BE2C (cell line): ENCODE measurements at regions not wholly inside any gene's neighbourhood (a gene's known extent, or its start where the extent isn't known, plus 50 kb on each side); places are given as distances from the start of the nearest gene placed in this dataset.

Experiments
- DNase-seq: peaks from one replicate; pipeline ENCODE4 v3.0.0-alpha.2; 2020
- H3K27me3 ChIP-seq: fragments of 250-450 bp; sonication (Bioruptor Pico); 2 replicates; pipeline ENCODE4 v1.5.1; 2020; ENCODE audit warnings: mild to moderate bottlenecking
- H3K36me3 ChIP-seq: fragments of 250-450 bp; sonication (Bioruptor Pico); 2 replicates; pipeline ENCODE4 v1.5.1; 2020; ENCODE audit warnings: mild to moderate bottlenecking
- H3K4me1 ChIP-seq: fragments of 250-450 bp; sonication (Bioruptor Pico); 2 replicates; pipeline ENCODE4 v1.5.1; 2020
- H3K4me3 ChIP-seq: 2 replicates; pipeline ENCODE4 v1.5.1; 2011; ENCODE audit warnings: low read depth, low read length
- H3K9me3 ChIP-seq: fragments of 250-450 bp; sonication (Bioruptor Pico); 2 replicates; pipeline ENCODE4 v1.5.1; 2020
- TF ChIP-seq, protein P1 (sequence below): IDR thresholded peaks from 2 replicates; pipeline ENCODE4 v1.5.1; 2012; ENCODE audit warnings: mild to moderate bottlenecking, low read depth, low read length

DNA sequence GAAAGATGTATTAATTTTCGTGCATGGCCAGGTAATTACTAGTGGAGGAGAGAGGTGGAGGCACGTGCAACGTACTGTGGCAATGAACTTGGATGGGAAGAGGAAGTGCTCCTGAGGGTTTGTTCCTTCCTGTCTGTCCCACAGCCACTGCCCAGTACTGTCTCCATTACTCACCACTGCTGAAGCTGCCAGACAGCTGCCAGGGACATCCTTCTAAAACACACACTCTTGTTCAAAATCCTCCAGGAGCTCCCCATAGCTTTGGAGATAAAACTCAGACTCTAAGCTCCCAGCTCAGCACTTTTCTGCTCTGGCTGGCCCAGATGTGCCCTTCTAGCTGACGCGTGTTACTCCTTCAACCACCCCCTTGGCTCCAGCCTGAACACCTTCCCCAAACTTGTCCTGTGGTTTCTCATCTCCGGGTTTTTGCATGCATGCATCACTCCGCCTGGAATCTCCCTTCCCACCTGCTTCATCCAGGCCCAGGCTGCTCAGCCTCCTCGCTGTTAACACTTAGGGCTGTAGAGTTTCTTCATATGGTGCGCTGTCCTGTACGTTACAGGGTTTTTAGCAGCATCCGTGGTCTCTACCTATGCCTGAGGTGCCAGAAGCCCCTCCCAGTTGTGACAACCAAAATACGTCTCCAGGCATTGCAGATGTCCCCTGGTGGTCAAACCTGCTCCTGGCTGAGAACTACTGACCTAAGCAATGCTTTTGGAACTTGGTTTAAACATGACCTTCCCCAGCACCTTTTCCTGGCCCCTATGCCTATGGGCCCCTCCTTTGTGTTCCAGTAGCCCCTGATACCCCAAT, 69.5 kb downstream of the C11orf91 start:
- no peak for DNase-seq
- no peaks in the 10 kb centered on the region for H3K36me3 ChIP-seq
- H3K4me3 ChIP-seq: no peak overlapping the region
- no peaks in the 10 kb centered on the region for H3K27me3 ChIP-seq
- H3K9me3 ChIP-seq: no peaks in the 10 kb centered on the region
- TF ChIP-seq, protein P1, sequence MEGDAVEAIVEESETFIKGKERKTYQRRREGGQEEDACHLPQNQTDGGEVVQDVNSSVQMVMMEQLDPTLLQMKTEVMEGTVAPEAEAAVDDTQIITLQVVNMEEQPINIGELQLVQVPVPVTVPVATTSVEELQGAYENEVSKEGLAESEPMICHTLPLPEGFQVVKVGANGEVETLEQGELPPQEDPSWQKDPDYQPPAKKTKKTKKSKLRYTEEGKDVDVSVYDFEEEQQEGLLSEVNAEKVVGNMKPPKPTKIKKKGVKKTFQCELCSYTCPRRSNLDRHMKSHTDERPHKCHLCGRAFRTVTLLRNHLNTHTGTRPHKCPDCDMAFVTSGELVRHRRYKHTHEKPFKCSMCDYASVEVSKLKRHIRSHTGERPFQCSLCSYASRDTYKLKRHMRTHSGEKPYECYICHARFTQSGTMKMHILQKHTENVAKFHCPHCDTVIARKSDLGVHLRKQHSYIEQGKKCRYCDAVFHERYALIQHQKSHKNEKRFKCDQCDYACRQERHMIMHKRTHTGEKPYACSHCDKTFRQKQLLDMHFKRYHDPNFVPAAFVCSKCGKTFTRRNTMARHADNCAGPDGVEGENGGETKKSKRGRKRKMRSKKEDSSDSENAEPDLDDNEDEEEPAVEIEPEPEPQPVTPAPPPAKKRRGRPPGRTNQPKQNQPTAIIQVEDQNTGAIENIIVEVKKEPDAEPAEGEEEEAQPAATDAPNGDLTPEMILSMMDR: no peak
- no peaks in the 10 kb centered on the region for H3K4me1 ChIP-seq

DNA sequence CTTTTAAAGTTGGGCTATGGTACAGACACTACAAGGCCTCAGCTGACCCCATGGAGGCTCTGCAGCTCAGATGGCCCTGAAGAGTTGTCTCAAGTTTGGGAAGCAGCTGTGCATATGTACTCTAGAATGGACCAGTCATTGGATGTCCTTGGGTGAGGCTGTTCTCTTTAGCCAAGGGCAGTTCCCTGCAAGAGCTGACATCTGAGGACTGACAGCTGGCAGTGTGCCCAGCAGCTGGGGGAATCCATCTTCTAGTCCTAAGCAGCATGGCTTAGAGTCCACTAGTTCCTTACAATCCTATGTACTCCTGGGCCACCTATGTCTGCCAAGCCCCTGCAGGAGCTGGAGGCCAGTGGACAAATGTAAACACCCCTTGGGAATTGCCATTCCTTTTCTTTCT, 76.5 kb downstream of the C11orf91 start:
- H3K27me3 ChIP-seq: no peaks in the 10 kb centered on the region
- TF ChIP-seq, protein P1: no peak
- DNase-seq: no peak
- no peak overlapping the region for H3K4me3 ChIP-seq
- no peaks in the 10 kb centered on the region for H3K36me3 ChIP-seq
- no peaks in the 10 kb centered on the region for H3K4me1 ChIP-seq
- H3K9me3 ChIP-seq: no peaks in the 10 kb centered on the region

DNA sequence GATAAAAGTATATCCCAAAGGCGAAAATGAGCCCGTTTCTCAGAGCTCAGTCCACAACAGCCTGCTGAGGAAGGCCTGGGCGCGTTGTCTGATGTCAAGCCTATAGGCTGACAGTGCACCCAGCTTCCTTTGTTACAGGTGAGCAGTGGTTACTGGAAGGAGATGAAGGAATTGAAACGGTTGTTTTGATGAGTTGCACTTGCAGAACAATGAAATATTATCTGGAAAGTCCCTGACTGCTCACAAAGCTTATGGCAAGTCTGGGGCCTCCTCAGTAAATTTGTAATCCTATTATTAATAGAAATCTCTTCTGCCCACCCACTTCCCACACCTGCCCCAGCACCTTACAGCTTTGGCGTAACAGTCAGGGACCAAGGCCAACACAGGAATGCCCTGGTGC, 77.8 kb downstream of the C11orf91 start:
- no peak for DNase-seq
- Histone ChIP-seq H3K27me3 (no peaks in the 10 kb centered on the region), H3K36me3 (no peaks in the 10 kb centered on the region), H3K4me3 (no peak overlapping the region), H3K4me1 (no peaks in the 10 kb centered on the region), H3K9me3 (no peaks in the 10 kb centered on the region)
- TF ChIP-seq, protein P1: no peak

DNA sequence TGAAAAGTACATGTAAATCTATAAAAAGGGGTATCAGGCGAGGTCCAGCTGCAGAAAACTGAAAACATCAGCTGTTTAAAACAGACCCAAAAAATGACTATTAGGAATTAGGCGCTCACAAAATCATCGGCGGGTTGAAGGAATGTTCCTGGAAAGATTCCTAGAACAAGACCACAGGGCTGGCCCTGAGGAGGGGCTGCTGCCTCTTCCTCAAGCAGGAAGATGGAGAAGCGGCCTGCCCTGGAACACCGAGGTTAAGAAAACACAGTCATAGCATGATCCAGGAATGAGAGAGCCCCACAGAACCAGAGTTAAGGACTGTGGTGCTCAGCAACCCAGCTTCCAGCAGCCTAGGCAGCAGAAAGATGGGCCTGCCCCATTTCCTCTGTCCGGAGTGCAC, 78.4 kb downstream of the C11orf91 start:
- Histone ChIP-seq H3K4me3 (no peak overlapping the region), H3K4me1 (no peaks in the 10 kb centered on the region), H3K36me3 (no peaks in the 10 kb centered on the region), H3K27me3 (no peaks in the 10 kb centered on the region), H3K9me3 (no peaks in the 10 kb centered on the region)
- no peak for DNase-seq
- TF ChIP-seq, protein P1: no peak

DNA sequence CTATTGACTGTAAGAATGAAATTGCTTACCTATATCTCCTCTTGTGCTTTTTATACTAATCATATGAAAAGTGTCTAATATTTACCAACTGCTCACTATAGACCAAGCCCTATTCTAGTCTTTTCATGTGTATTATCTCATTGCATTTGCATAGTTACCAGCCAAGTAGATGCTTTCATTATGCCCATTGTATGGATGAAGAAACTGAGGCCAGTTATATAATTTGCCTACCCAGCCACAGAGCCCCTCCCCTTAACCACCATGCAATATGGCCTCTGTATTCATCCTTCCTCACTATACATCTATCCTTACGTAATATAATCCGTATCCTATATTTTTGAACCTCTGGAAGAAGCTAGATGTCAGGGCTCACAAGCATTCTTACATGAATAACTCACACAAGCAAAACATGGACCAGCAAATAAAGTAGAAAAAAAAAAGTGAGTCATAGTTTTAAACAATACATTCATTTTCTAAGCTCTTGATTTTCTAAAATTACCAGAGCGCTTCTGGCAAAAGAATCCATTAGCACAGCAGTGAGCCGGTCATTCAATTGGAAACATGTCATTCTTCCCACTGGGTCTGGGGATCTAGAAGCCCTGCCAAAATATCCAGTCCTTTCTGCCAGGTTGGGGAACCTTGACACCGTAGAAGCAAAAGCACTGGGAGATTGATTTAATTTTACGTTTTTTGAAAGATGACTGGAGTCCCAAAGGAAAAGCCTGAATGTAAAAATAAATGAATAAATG, 80.0 kb downstream of the C11orf91 start:
- no peak for DNase-seq
- Histone ChIP-seq H3K4me3 (no peak overlapping the region), H3K9me3 (no peaks in the 10 kb centered on the region), H3K27me3 (no peaks in the 10 kb centered on the region), H3K36me3 (no peaks in the 10 kb centered on the region), H3K4me1 (no peaks in the 10 kb centered on the region)
- TF ChIP-seq, protein P1: no peak

DNA sequence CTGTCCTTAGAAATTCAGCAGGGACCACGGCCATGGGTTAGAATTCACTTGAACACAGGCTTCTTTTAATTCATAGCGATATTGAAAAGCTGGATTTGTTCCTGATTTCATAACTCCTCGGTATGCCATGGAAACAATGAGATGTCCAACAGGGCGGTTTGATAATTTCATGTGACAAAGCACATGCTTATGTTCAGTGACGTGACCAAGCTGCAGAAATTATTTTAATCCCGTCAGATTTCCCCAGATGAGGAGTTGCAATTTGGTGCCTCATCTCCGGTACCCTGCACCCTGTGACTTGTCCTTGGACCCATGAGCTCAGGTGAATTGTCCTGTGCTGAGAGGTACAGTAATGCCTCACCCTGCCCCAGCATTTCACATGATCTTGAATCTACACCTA, 81.7 kb downstream of the C11orf91 start:
- TF ChIP-seq, protein P1: no peak
- H3K27me3 ChIP-seq: no peaks in the 10 kb centered on the region
- DNase-seq: no peak
- no peaks in the 10 kb centered on the region for H3K36me3 ChIP-seq
- H3K4me1 ChIP-seq: no peaks in the 10 kb centered on the region
- no peaks in the 10 kb centered on the region for H3K9me3 ChIP-seq
- H3K4me3 ChIP-seq: no peak overlapping the region
